Mesodermal cell (in vitro differentiated cells): ENCODE measurements at regions not wholly inside any gene's neighbourhood (a gene's known extent, or its start where the extent isn't known, plus 50 kb on each side); places are given as distances from the start of the nearest gene placed in this dataset.
"Not testable (repeated sequence)": the region's sequence is repeated elsewhere in the genome, so short reads cannot be mapped to it uniquely, and the experiment has no call there.

Experiments used
- H3K27ac ChIP-seq: 2 replicates; pipeline ENCODE4 v1.7.0; 2013; ENCODE audit warnings: mild to moderate bottlenecking, low read depth, low read length, moderate library complexity; ENCODE audit not compliant: severe bottlenecking
- H3K36me3 ChIP-seq: 2 replicates; pipeline ENCODE4 v1.7.1; 2013; ENCODE audit warnings: mild to moderate bottlenecking, low read length, moderate library complexity; ENCODE audit not compliant: control insufficient read depth, insufficient read depth
- H3K4me1 ChIP-seq: one replicate; pipeline ENCODE4 v1.7.1; 2013; ENCODE audit warnings: mild to moderate bottlenecking, low read length; ENCODE audit not compliant: insufficient read depth, control insufficient read depth, poor library complexity, severe bottlenecking
- H3K4me3 ChIP-seq: 2 replicates; pipeline ENCODE4 v1.7.0; 2013; ENCODE audit warnings: low read length, control low read depth, mild to moderate bottlenecking; ENCODE audit not compliant: insufficient read depth, poor library complexity, severe bottlenecking; ENCODE audit errors: extremely low read depth
- H3K9me3 ChIP-seq: 2 replicates; pipeline ENCODE4 v1.7.1; 2013; ENCODE audit warnings: mild to moderate bottlenecking, low read length, moderate library complexity; ENCODE audit not compliant: control insufficient read depth
- WGBS, 2 experiments: methylation state at CpG; one replicate each; pipeline ENCODE4 v1.1.5; 2013; ENCODE audit warnings: missing lambda C conversion rate in 2 of 2; ENCODE audit not compliant: insufficient coverage in 2 of 2; 5-methylcytosine and 5-hydroxymethylcytosine counted together

DNA sequence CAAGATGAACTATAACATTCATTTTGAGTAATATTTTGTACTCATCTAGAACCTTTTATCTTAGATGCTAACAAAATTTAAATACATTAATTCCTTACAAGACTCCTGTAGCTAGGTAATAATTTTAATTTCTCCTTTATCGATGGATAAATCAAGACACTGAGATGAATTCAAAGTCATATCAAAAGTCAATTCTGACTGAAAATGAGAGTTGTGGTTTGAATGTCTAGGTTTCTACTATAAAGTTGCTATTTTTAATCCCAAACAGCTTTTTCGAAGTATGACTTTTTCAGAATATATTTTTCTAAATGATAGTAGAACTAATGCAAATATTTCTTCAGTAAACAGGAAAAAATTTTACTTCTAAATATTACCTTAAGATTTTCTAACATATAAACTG is 491.7 kb upstream of the FAM174A start:
- no CpG with 5 or more reads among the region's 2 CpGs for whole genome bisulfite sequencing, 2 experiments
- no peaks in the 10 kb centered on the region for H3K9me3 ChIP-seq

DNA sequence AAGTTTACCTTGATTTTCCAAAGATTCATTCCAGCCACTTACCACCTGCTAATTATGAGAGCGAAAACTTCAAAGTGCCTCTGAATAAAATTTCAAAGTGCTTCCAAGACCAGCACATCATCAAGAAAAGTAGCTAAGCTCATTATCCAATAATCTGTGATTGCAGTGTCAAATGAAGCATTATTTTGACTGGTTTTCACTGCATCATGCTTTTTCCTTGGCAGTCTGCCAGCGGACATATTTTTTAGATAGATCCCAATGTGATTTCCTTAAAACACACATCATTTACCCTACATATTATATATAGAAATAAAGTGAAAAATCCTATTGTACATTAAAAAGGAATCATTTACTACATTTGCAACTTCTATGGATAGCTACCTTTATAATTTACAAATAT is 508.6 kb upstream of the FAM174A start:
- WGBS, 2 experiments = 100% methylated on average over 1 of the region's 2 CpGs
- Histone ChIP-seq H3K4me1 (no peaks in the 10 kb centered on the region), H3K4me3 (no peak overlapping the region), H3K9me3 (no peaks in the 10 kb centered on the region), H3K36me3 (no peaks in the 10 kb centered on the region), H3K27ac (no peak overlapping the region)

More for the DNA sequence above, 491.7 kb upstream of the FAM174A start:
- no peak overlapping the region for H3K27ac ChIP-seq
- H3K36me3 ChIP-seq = no peaks in the 10 kb centered on the region
- no peaks in the 10 kb centered on the region for H3K4me1 ChIP-seq
- no peak overlapping the region for H3K4me3 ChIP-seq

DNA sequence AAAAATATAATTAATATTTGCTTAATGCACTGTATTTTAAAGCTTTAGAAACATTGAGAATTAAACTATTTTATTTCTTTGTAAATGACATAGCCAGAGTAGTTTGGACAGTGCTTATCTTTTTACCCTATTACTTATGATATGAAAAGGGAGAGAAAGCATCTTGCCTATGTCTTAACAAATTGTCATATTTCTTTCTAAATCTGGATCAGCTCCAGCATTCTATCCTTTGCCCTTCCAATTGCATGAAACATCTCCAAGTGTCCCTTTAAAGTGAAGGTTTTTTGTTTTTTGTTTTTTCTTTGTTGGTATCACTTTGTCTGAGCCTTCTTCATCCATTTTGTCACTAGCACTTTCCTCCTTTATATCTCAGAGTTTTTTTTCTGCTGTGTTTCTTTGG is 511.6 kb upstream of the FAM174A start:
- Histone ChIP-seq H3K27ac (no peak overlapping the region), H3K4me1 (no peaks in the 10 kb centered on the region), H3K4me3 (no peak overlapping the region), H3K36me3 (no peaks in the 10 kb centered on the region), H3K9me3 (no peaks in the 10 kb centered on the region)

DNA sequence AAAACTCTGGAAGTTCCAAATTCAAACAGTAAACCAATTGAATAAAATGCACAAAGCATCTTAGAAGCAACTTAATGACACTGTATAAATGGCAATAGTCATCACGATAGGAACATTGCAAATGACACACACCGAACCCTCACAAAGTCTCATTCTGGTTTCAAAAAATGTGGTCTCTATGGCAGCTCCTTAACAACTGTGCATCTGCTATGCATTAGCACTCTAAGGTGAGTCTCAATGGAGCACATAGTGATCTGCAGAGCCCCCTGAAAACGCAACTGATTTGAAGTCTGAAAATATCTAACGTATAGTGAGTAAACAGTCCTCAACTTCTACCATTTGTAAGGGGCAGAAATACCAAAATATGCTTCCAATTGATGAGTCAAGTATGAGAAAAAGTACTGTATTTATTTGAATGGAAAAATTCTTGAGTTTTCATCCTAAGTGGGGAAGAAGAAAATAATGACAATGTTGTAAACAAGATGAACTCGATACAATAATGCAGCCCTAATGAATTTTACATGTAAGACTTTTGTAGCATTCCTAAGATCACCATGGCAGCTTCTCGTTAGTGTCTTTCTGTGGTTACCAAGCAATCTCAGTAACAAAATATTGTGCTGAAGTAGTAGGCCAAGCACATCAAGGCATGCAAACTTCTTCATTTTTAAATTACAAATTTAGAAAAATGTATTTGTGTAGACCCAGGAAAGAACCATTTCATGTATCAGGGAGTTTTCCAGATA is 517.5 kb upstream of the FAM174A start:
- H3K27ac ChIP-seq = no peak overlapping the region
- H3K4me3 ChIP-seq = no peak overlapping the region
- no peaks in the 10 kb centered on the region for H3K36me3 ChIP-seq
- no peaks in the 10 kb centered on the region for H3K4me1 ChIP-seq
- no peaks in the 10 kb centered on the region for H3K9me3 ChIP-seq
- 76 to 80% methylated on average over 3 to 4 of the region's 6 CpGs for WGBS, 2 experiments

DNA sequence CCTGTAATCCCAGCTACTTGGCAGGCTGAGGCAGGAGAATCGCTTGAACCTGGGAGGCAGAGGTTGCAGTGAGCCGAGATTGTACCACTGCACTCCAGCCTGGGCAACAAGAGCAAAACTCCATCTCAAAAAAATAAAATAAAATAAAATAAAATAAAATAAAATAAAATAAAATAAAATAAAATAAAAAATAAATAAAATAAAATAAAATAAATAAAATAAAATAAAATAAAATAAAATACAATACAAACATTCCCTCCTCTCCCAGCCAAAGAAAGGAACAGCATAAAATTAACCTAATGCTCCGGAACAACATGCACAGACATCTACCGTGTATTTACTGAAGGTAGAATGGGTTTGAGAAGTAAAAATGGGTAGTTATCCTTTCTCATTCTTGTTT is 521.9 kb upstream of the FAM174A start:
- not testable (repeated sequence) for H3K4me1 ChIP-seq, H3K36me3 ChIP-seq, H3K4me3 ChIP-seq, H3K9me3 ChIP-seq, H3K27ac ChIP-seq
- 80% methylated on average over 1 of the region's 4 CpGs; no CpG with 5 or more reads in 1 of the 2 experiments for WGBS, 2 experiments

DNA sequence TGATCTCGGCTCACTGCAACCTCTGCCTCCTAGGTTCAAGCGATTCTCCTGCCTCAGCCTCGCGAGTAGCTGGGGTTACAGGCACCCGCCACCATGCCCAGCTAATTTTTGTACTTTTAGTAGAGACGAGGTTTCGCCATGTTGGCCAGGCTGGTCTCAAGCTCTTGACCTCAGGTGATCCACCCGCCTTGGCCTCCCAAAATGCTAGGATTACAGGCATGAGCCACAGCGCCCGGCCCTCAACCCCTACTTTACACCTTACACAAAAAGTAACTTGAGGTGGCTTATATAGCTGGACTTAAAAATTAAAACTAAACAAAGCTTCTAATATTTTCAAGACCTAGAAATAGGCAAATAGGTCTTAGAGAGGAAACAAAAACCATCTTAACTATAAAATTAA is 524.0 kb upstream of the FAM174A start:
- H3K4me1 ChIP-seq, H3K36me3 ChIP-seq, H3K27ac ChIP-seq, H3K4me3 ChIP-seq, H3K9me3 ChIP-seq: not testable (repeated sequence)
- 75 to 98% methylated on average over 3 to 5 of the region's 10 CpGs for WGBS, 2 experiments

DNA sequence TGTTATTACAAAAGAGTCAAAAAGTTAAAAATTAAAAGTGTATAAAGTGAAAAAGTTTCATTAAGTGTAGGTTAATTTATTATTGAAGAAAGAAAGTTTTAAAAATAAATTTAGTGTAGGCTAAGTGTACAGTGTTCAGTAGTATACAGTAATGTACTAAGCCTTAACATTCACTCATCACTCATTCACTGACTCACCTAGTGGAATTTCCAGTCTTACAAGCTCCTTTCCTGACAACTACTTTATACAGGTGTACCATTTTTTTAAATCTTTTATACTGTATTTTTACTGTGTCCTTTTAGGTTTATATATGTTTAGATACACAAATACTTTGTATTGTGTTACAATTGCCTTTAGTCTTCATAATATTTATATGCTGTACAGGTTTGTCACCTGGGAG is 530.2 kb upstream of the FAM174A start:
- H3K4me1 ChIP-seq = no peaks in the 10 kb centered on the region
- no peaks in the 10 kb centered on the region for H3K9me3 ChIP-seq
- no peak overlapping the region for H3K27ac ChIP-seq

DNA sequence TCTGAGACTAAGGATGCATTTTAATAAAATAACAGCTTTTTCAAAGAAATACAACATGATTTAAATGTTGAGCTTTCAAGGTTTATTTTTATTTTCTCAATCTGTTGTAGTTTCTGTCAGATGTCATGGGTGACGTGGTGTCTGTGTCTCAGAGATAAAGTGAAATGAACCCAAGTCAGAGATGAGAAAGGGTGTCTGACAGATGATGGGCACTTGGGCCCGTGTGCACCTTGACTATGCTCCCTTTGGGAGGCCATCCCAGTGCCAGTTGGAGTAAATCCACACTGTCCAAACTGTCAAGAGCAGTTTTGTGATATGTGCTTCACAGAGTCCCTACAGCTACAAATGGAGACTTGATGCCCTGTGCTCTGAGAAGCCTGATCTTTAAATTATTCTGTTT is 536.9 kb upstream of the FAM174A start:
- Histone ChIP-seq H3K9me3 (no peaks in the 10 kb centered on the region), H3K4me1 (no peaks in the 10 kb centered on the region), H3K4me3 (no peak overlapping the region), H3K36me3 (no peaks in the 10 kb centered on the region), H3K27ac (no peak overlapping the region)
- WGBS, 2 experiments = 78 to 92% methylated on average over 2 of the region's 2 CpGs

More for the DNA sequence above, 530.2 kb upstream of the FAM174A start:
- H3K4me3 ChIP-seq = no peak overlapping the region
- H3K36me3 ChIP-seq = no peaks in the 10 kb centered on the region

DNA sequence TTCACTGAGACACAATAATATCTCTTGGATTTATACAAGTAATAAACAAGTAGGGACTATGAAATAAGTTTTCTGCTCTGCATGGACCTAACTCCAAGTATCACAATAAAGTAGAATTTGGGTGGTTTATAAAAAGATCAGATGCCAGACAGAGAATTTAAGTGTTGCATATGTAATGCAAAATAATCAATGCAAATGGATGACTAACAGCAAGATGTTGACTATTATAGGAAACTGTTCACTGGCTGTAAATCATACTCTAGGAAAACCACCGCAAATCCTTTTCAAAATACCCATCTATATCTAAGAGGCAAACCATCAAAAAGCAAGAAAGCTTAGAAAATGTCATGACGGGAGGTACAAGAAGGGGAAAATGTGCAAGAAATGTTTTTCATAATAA is 539.8 kb upstream of the FAM174A start:
- H3K9me3 ChIP-seq = no peaks in the 10 kb centered on the region
- no CpG with 5 or more reads among the region's 2 CpGs for WGBS, 2 experiments
- no peaks in the 10 kb centered on the region for H3K36me3 ChIP-seq
- H3K27ac ChIP-seq = no peak overlapping the region
- no peaks in the 10 kb centered on the region for H3K4me1 ChIP-seq
- no peak overlapping the region for H3K4me3 ChIP-seq

DNA sequence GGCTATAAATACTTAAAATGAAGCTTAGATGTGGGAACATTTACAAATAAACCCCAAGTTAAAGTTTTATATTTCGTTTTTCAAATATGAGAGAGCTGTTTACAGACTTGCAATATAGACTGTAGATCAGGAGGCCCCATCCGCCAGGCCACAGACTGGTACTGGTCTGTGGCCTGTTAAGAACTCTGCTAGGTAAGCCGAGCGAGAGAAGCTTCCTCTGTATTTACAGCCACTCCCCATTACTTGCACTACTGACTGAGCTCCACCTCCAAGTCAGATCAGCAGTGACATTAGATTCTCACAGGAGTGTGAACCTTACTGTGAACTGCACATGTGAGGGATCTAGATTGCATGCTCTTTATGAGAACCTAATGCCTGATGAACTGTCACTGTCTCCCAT is 561.4 kb upstream of the FAM174A start:
- WGBS, 2 experiments = 66 to 90% methylated on average over 2 to 3 of the region's 4 CpGs
- Histone ChIP-seq H3K9me3 (no peaks in the 10 kb centered on the region), H3K27ac (no peak overlapping the region), H3K4me1 (no peaks in the 10 kb centered on the region), H3K36me3 (no peaks in the 10 kb centered on the region), H3K4me3 (no peak overlapping the region)

DNA sequence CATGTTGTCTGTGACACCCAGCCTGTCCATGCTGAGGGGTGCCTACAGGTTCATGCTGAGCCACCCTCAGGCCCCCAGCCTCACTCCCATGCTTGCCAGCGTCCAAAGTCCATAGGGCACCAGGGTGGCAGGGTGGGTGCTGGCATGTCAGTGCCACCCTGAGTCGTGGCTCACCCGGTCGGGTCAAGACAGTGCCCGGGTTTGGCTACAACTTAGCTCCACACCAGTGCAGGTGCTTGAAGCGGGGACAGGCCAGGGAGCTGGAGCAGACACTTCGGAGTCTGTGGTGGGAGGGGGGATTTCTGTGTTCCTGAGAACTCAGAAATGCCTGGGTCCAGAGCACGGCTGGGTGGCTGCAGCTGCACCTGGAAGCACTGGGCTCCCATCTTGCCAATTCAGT is 579.2 kb upstream of the FAM174A start:
- Histone ChIP-seq H3K9me3 (no peaks in the 10 kb centered on the region), H3K27ac (no peak overlapping the region), H3K36me3 (no peaks in the 10 kb centered on the region), H3K4me1 (no peaks in the 10 kb centered on the region), H3K4me3 (no peak overlapping the region)
- 80 to 86% methylated on average over 6 to 8 of the region's 8 CpGs for WGBS, 2 experiments
